NCI-H524 treated with DMSO at 0.1 percent for 48 hours (cell line): ENCODE measurements at regions not wholly inside any gene's neighbourhood (a gene's known extent, or its start where the extent isn't known, plus 50 kb on each side); places are given as distances from the start of the nearest gene placed in this dataset.

Source experiments
- DNase-seq: peaks from one replicate; lab custom pipeline; 2025; lab: John Stamatoyannopoulos, UW

GRCh38 chr6:105609375-105609991 lies 206.6 kb upstream of the PREP start:
- DNase-seq = no peak

- DNase-seq = no peak
Measured at GRCh38 chr6:105608711-105609374, 206.0 kb upstream of the PREP start.

- no peak for DNase-seq
Measured at GRCh38 chr6:105607636-105608621, 205.0 kb upstream of the PREP start.

DNA sequence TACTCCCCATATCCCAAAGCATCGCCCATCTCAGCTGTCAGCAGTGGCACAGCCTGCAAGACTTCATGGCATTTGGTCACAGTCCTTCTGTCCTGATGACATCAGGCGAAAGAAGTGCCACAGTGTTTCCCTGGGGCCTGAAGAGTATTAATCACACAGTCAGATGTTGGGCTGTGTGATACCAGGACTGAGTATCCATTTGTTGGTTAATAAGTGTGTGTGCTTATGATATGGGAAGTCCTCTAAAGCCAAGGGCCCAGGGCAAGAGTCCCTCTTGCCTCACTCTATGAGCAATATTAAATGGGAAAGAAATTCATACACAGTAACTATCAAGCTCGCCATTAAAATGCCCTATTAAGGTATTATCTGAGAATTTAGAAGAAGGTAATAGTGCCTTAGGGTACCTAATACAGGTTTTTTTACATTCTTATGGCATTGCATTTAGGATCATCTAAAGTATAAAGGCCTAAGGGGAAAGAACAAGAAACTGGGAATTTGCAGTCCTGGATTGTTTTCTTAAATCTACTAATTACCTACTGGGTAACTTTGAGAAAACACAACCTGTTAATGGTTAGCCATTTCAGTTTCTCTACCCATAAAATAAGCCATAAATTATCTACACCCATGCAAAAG lies 204.1 kb upstream of the PREP start:
- DNase-seq = no peak

- DNase-seq = no peak
Measured at GRCh38 chr6:105604587-105604884, 201.7 kb upstream of the PREP start.

DNA sequence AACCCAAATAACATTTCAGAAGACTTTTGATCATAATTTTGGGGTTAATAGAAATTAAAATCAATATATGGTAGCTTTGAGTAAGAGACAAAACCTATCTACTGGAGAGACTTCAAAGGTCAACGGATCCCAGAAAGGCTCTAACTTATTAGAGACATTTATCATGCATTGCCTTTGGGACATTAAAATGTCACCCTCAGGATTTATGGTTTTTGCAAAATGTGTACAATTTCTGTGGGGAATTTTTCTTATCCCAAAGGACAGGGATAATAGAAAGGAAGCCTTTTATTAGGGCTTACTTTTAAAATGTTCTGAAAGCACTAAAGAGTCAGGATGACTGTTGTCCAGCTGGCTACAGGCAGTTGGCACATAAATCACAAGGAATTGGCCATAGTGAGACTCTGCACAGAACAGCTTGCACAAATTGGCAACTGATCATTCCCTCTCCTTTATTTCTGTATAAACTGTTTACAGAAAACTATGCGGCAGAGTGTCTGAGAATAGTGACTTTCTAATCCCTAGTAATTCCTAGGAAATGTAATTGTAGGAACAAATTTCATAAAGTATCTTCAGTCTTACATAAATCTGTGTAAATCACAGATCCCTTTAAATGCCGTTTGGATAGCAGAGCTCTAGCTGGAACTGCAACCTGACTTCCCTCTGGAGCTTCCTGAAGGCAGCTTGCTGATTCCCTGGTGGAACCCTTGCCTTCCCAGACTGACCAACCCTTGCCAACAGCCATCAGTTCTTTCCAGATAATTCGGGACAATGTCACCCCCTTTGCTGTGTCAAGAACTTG lies 201.1 kb upstream of the PREP start:
- DNase-seq = no peak

- DNase-seq = no peak
Measured at GRCh38 chr6:105601541-105602236, 198.8 kb upstream of the PREP start.

GRCh38 chr6:105600336-105601260 lies 197.7 kb upstream of the PREP start:
- no peak for DNase-seq

DNA sequence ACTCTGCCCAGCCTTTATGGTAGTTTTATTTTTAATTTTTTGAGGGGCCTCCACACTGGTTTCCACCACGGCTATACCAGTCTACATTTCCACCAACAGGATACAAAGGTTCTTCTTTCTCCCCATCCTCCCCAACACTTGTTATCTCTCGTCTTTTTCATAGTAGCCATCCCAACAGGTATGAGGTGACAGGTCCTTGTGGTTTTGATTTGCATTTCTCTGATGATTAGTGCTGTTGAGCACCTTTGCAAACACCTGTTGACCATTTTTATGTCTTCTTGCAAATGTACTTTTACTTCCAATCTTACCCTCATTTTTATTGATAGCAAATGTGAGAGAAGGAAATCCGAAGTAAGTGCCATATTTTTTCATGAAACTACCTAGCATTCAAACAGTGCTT lies 195.4 kb upstream of the PREP start:
- no peak for DNase-seq

- DNase-seq = peak; percentile 31
Measured at GRCh38 chr6:105596284-105596755, 193.4 kb upstream of the PREP start.

DNA sequence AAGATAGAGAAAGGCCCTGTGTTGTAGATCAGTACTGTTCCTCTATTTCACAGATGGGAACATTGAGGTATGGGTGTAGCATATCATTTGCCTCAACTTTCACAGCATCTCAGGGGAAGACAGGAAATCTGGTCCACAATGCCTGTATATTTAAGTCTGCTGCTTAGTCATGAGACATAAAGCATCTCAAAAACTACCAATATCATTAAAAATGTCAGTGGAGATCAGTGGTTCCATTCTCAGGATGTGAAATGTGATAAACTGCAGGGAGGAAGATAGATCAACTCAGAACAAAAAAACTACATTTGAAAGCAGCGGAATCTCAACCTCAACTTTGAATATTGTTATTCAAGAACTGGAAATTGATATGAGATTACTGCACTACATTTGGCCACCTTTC lies 192.9 kb upstream of the PREP start:
- no peak for DNase-seq

DNA sequence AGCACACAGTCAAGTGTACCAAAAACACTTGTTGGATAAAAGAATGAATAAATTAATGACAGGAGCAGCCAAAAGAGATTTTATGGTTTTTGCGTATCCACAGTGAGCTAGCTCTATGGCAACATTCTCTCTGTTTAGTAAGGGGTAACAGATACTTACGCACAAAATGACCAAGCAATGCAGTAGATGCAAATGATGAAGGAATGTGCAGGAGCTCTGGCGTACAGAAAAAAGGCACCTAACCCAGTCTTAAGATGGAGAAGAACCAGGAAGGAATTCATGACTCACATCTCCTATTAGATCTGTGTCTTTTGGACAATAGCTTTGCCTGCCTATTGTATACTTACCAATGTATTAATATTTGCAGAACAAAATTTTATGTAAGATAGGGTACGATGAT lies 191.9 kb upstream of the PREP start:
- DNase-seq = no peak

DNA sequence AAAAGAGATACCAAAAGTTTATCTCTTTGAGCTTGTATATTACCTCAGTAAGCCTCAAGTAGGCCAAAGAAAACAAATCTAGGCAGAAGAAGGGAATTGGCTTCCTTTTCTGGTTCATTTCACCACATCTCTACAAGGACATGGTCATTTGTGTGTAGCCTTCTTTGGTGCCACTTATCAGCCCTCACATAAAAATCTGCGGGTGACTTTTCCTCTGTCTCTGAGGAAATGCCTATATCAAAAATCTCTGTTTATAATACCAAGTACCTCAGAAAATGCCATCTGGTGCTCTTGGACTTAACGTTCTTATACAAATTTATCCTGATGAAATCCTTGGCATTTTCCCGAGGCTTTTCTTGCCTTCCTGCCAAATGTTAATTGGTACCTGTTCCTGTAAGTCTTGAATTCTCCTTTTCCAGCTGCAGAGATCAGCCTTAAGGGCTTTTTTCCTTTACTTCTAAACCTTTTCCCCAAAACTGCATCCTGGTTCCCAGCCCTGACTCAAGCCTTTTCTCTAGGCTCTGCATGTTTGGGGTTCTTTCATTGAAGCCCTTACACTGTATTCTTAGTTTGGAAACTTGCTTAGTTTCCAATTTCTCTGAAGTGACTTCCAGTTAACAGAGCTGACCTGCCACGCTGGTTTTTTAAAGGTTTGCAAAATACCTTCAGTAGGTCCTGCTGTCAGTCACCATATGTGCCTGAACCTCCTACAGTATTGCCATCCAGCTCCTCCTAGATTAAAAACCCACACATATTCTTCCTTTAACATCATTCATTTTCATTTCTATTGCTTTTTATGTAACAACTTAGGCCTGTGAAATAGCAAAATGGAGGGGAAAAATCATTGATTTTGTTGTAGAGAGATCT lies 191.2 kb upstream of the PREP start:
- peak; percentile 79 for DNase-seq

GRCh38 chr6:105593056-105593690 lies 190.3 kb upstream of the PREP start:
- DNase-seq = peak; percentile 2

DNA sequence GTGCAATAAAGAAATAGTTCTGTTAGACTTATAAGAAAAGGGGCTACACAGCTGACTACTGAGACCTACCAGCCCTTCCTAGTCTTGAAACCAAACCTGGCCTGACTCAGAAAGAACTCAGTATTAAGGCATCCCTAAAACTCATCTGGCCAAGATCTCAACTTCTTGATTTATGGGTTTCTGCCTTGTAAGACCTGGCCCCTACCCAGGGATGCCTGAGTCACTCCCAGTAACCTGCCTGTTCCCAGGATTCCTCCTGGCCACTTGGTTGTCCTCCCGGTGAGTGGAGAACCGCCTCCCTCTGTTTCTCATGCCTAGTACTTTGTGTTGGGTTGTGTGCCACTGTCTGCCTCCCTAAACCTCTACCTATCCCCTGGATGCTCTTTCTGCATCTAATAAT lies 189.4 kb upstream of the PREP start:
- no peak for DNase-seq

DNA sequence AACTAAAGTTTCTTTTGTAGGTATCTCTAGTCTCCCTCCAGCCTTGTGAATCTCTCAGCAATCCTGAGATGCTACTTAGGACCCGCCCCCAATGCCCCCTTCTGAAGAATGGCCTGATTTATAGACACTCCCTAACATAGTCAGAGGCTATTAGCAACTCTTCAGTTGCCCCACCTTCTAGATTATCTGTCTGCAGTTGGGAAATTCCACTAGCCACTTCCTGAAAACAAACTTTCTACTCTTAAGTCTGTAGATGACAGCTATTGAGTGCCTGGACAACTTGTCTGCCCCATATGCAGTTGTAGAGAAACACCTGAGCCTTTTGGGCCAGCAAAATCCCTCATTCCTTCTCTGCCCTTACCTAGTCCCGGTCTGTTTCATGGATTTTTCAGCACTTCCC lies 188.2 kb upstream of the PREP start:
- no peak for DNase-seq

- no peak for DNase-seq
Measured at GRCh38 chr6:105588123-105588710, 185.3 kb upstream of the PREP start.
